ENCODE measurements at regions not wholly inside any gene's neighbourhood (a gene's known extent, or its start where the extent isn't known, plus 50 kb on each side); places are given as distances from the start of the nearest gene placed in this dataset.

GRCh38 chr14:73777420-73777819 lies 63.2 kb upstream of the PNMA1 start:
- Histone ChIP-seq H3K36me3 (no peaks in the 10 kb centered on the region), H3K27ac (peak overlapping the region in 2 of 4 donors; percentile 23 to 32), H3K4me3 (no peak overlapping the region), H3K27me3 (no peaks in the 10 kb centered on the region), H3K9me3 (no peaks in the 10 kb centered on the region), H3K4me1 (peaks cover 0 to 93% (median 32%) of the 10 kb centered on the region in 3 donors)
- ATAC-seq: no peak
- TF ChIP-seq CTCF (IDR thresholded peaks at IDR 0.05): peak in 1 of 4 experiments; percentile 7
- TF ChIP-seq POLR2A (IDR thresholded peaks at IDR 0.05): no peak
- 50 to 56% methylated on average over 3 to 4 of the region's 7 CpGs for WGBS, 2 donors (ENCODE audit: low coverage in 1 of 2)

- no peak for ATAC-seq
- no peaks in the 10 kb centered on the region for H3K36me3 ChIP-seq
- no peaks in the 10 kb centered on the region for H3K9me3 ChIP-seq
- peak overlapping the region in 3 of 4 donors; percentile 63 to 75 (median 65) for H3K27ac ChIP-seq
- no peaks in the 10 kb centered on the region for H3K27me3 ChIP-seq
- peaks cover 0 to 93% (median 39%) of the 10 kb centered on the region in 3 donors for H3K4me1 ChIP-seq
- WGBS, 2 donors (ENCODE audit: low coverage in 1 of 2): 50 to 74% methylated on average over 1 to 2 of the region's 3 CpGs
- TF ChIP-seq POLR2AphosphoS5 (IDR thresholded peaks at IDR 0.05): no peak
- no peak for TF ChIP-seq EP300 (IDR thresholded peaks at IDR 0.05)
- TF ChIP-seq CTCF (IDR thresholded peaks at IDR 0.05): no peak
- no peak for TF ChIP-seq POLR2A (IDR thresholded peaks at IDR 0.05)
- H3K4me3 ChIP-seq: no peak overlapping the region
Observed at GRCh38 chr14:73776194-73776537, 62.0 kb upstream of the PNMA1 start.

GRCh38 chr14:73775339-73776193 lies 61.4 kb upstream of the PNMA1 start:
- H3K27ac ChIP-seq: peak overlapping the region in 3 of 4 donors; percentile 63 to 75 (median 65)
- no peaks in the 10 kb centered on the region for H3K27me3 ChIP-seq
- no peak for TF ChIP-seq POLR2A (IDR thresholded peaks at IDR 0.05)
- H3K36me3 ChIP-seq: no peaks in the 10 kb centered on the region
- peaks cover 0 to 93% (median 43%) of the 10 kb centered on the region in 3 donors for H3K4me1 ChIP-seq
- H3K4me3 ChIP-seq: no peak overlapping the region
- 63% methylated on average over 2 to 6 of the region's 10 CpGs for WGBS, 2 donors (ENCODE audit: low coverage in 1 of 2)
- no peaks in the 10 kb centered on the region for H3K9me3 ChIP-seq
- ATAC-seq: no peak

GRCh38 chr14:73774671-73775070 lies 60.5 kb upstream of the PNMA1 start:
- WGBS, 2 donors (ENCODE audit: low coverage in 1 of 2): no CpG with 5 or more reads among the region's 2 CpGs
- TF ChIP-seq EP300 (IDR thresholded peaks at IDR 0.05) (no peak), POLR2A (IDR thresholded peaks at IDR 0.05) (no peak), CTCF (IDR thresholded peaks at IDR 0.05) (no peak)
- H3K27me3 ChIP-seq: no peaks in the 10 kb centered on the region

GRCh38 chr14:73774241-73774570 lies 60.0 kb upstream of the PNMA1 start:
- no peak overlapping the region for H3K4me3 ChIP-seq
- no peak for TF ChIP-seq POLR2AphosphoS5 (IDR thresholded peaks at IDR 0.05)
- TF ChIP-seq CTCF (IDR thresholded peaks at IDR 0.05): no peak
- no peak for TF ChIP-seq EP300 (IDR thresholded peaks at IDR 0.05)
- no peak for TF ChIP-seq POLR2A (IDR thresholded peaks at IDR 0.05)
- H3K27ac ChIP-seq: peak overlapping the region in 3 of 4 donors; percentile 34 to 75 (median 65)
- no peaks in the 10 kb centered on the region for H3K36me3 ChIP-seq
- no peaks in the 10 kb centered on the region for H3K27me3 ChIP-seq
- H3K4me1 ChIP-seq: peaks cover 0 to 98% (median 44%) of the 10 kb centered on the region in 3 donors
- WGBS, 2 donors (ENCODE audit: low coverage in 1 of 2): 63 to 80% methylated on average over 1 of the region's 3 CpGs
- no peaks in the 10 kb centered on the region for H3K9me3 ChIP-seq
- ATAC-seq: no peak

More at GRCh38 chr14:73774671-73775070, 60.5 kb upstream of the PNMA1 start:
- Histone ChIP-seq H3K36me3 (no peaks in the 10 kb centered on the region), H3K27ac (peak overlapping the region in 3 of 4 donors; percentile 34 to 75 (median 65)), H3K4me1 (peaks cover 0 to 95% (median 43%) of the 10 kb centered on the region in 3 donors), H3K4me3 (no peak overlapping the region), H3K9me3 (no peaks in the 10 kb centered on the region)
- no peak for ATAC-seq
